ENCODE measurements at regions not wholly inside any gene's neighbourhood (a gene's known extent, or its start where the extent isn't known, plus 50 kb on each side); places are given as distances from the start of the nearest gene placed in this dataset.

DNA sequence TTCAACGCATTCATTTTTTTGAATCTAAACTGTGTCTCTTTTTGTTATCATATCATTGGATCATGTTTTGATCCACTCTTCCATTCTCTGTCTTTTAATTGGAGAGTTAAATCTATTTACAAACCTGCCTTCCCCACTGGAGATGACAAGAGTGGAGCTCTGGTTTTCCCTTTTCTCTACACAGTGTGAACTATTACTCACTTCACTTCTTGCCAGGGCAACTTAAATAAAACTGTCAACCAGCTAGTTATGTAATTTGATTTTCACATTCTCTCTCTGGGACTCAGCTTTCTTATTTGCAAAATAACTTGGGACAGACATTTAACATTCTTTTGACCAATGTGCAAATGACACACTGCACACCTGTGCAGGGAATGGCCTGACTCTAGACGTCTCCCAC is 230.8 kb upstream of the CST7 start:
- no peak overlapping the region for H3K27ac ChIP-seq
- no peak for DNase-seq (ENCODE audit: low read depth, low spot score)

GRCh38 chr20:24718696-24719095 is 230.4 kb upstream of the CST7 start:
- no peak for DNase-seq (ENCODE audit: low read depth, low spot score)
- H3K27ac ChIP-seq, result no peak overlapping the region

GRCh38 chr20:24720957-24721356 is 228.1 kb upstream of the CST7 start:
- DNase-seq (ENCODE audit: low read depth, low spot score), result no peak
- H3K27ac ChIP-seq, result no peak overlapping the region

GRCh38 chr20:24721891-24722568 is 227.0 kb upstream of the CST7 start:
- H3K27ac ChIP-seq, result no peak overlapping the region
- DNase-seq (ENCODE audit: low read depth, low spot score), result no peak

DNA sequence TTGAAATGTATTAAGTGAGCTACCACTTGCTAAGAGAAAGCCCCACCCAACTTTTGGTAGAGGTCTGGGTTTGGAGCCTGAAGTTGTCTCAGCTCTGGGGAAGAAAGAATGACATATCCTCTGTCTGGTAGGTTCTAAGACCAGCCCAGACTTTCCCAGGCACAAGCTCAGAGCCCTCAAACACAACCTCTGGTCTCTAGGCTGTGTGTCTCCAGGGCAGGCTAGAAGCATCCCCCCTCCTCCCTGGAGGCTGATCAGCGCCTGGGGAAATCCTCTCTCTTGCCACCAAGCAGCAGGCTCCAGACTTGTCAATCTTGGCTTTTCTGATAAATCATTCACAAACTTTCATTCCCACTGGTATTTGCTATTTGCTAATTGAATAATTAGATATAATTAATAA is 226.5 kb upstream of the CST7 start:
- no peak for DNase-seq (ENCODE audit: low read depth, low spot score)
- H3K27ac ChIP-seq, result no peak overlapping the region

GRCh38 chr20:24723186-24723585 is 225.9 kb upstream of the CST7 start:
- H3K27ac ChIP-seq, result no peak overlapping the region
- DNase-seq (ENCODE audit: low read depth, low spot score), result no peak

DNA sequence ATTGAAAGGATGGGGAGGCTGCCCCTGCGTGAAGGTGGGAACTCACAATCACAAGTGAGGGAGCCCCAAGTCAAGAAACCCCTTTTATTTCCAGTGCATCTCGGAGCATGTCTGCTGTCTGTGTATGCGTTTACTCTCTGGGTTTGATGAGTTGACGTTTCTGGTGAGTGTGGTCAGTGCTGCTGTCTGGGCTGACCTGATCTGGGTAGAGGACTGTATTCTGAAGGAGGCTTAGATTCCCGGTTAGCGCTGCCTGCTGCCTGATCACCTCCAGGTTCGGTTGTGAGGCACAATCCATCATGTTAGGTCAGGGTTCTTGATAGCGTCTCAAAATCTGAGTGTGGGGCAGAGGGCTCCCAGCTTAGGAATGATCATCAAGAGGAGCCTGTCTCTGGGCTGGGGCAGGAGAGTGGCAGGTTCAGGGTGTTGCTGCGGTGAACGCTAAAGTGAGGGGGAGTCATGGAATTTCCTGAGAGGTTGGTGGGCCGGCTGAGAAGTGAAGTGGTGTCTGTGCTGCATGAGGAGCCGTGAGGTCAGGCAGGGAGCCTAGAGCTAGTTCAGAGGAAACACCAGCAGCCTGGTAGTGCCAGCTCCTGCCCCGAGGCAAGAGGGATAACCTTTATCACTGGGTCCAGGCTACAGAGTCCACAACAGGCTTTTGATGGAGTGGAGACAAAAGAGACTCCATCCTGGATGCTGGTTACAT is 225.3 kb upstream of the CST7 start:
- no peak for DNase-seq (ENCODE audit: low read depth, low spot score)
- no peak overlapping the region for H3K27ac ChIP-seq

DNA sequence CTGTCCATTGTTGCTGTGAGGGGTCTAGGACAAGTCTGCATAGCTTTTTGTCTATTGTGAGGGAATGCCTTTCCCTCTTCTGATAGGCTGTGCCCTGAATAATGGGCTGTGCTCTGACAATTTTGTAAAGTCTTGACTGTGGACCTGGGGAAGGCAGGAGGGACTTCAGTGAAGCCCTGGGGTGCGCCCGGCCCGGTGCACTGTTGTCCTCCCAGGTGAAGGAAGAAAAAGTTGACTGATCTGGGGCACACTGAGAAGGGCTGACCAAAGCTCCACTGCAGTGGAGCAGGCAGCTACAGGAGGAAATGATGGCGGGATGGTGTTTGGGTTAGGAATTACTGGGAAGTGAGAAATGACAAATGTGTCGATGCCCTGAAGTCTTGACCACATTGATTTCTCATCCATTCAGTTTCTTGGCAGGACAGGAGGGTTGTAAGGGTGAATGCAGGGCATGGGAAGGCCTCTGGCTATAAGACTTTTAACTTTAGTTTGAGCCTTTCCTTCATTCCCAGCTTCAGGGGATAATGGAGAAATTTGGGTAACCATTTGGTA is 224.0 kb upstream of the CST7 start:
- no peak for DNase-seq (ENCODE audit: low read depth, low spot score)
- no peak overlapping the region for H3K27ac ChIP-seq

GRCh38 chr20:24727795-24728194 is 221.3 kb upstream of the CST7 start:
- H3K27ac ChIP-seq, result no peak overlapping the region
- DNase-seq (ENCODE audit: low read depth, low spot score), result no peak

GRCh38 chr20:24729896-24730605 is 219.0 kb upstream of the CST7 start:
- no peak for DNase-seq (ENCODE audit: low read depth, low spot score)
- no peak overlapping the region for H3K27ac ChIP-seq

- H3K27ac ChIP-seq, result no peak overlapping the region
- DNase-seq (ENCODE audit: low read depth, low spot score), result no peak
These were observed 218.3 kb upstream of the CST7 start for GRCh38 chr20:24730750-24731149.

- no peak for DNase-seq (ENCODE audit: low read depth, low spot score)
- H3K27ac ChIP-seq, result no peak overlapping the region
These were observed 217.8 kb upstream of the CST7 start for GRCh38 chr20:24731312-24731711.

DNA sequence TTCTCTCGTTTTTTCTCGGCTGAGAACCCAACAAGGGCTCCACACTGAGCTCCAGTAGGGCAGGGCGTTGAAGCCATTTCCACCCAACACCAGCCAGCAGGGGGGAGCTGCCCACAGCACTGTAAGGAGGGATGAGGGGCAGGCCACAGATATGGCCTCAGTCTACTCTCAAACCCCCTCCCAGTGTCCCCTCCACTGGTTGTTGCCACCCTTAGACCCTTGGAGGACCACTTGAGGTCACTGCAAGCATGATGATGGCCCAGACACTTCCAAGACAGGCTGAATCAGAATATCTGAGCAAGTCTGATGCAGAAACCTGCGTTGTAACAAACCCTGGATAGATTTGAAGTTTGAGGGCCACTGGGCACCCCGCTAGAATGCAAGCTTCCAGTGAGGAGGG is 217.0 kb upstream of the CST7 start:
- no peak overlapping the region for H3K27ac ChIP-seq

GRCh38 chr20:24732599-24732998 is 216.5 kb upstream of the CST7 start:
- H3K27ac ChIP-seq, result no peak overlapping the region
- no peak for DNase-seq (ENCODE audit: low read depth, low spot score)

More for the DNA sequence above, 217.0 kb upstream of the CST7 start:
- no peak for DNase-seq (ENCODE audit: low read depth, low spot score)

- no peak for DNase-seq (ENCODE audit: low read depth, low spot score)
- H3K27ac ChIP-seq, result no peak overlapping the region
These were observed 215.7 kb upstream of the CST7 start for GRCh38 chr20:24733416-24733815.

GRCh38 chr20:24734139-24734538 is 214.9 kb upstream of the CST7 start:
- H3K27ac ChIP-seq, result no peak overlapping the region
- no peak for DNase-seq (ENCODE audit: low read depth, low spot score)

GRCh38 chr20:24735263-24735662 is 213.8 kb upstream of the CST7 start:
- H3K27ac ChIP-seq, result no peak overlapping the region
- no peak for DNase-seq (ENCODE audit: low read depth, low spot score)

GRCh38 chr20:24736131-24736843 is 212.8 kb upstream of the CST7 start:
- H3K27ac ChIP-seq, result no peak overlapping the region
- DNase-seq (ENCODE audit: low read depth, low spot score), result no peak

DNA sequence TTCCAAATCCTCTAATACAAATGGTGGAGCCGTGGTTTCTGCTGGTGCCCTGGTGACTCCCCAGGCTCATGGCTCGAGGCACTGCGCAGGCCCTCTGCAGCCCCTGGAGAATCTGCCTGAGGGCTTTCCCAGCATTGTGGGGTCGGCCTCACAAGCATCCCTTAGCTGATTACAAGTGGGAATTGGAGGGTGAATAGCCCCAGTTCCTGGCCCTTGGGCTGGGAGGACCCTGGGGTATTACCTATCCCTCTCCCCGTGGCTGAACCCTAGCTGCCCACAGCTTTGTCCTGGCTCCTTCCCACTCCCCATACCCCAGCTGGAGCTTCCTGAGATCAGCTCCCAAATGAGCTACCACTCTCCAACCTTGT is 212.2 kb upstream of the CST7 start:
- DNase-seq (ENCODE audit: low read depth, low spot score), result no peak
- no peak overlapping the region for H3K27ac ChIP-seq

- no peak overlapping the region for H3K27ac ChIP-seq
- DNase-seq (ENCODE audit: low read depth, low spot score), result no peak
These were observed 211.7 kb upstream of the CST7 start for GRCh38 chr20:24737212-24737850.

Measured in epithelial cell of prostate (primary cell).